ENCODE measurements at regions not wholly inside any gene's neighbourhood (a gene's known extent, or its start where the extent isn't known, plus 50 kb on each side); places are given as distances from the start of the nearest gene placed in this dataset.

DNA sequence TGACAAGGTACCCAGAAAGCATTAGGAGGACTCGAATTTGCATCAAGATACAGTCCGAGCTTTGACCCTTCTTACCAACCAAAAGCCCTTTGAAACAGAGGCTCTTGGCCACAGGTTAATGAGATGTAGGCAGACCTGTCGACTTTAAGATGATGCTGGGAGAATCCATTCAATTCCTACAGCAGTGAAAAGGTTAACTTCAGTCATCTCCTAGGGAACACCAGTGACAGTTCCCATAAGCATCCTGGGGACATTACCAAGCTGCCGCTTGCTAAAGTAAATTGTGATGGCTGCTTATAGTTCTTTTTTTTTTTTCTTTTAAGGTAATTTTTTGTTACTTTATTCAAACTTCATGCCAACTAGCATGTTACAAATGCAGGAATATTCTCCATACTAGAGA lies 379.3 kb downstream of the SOX11 start:
- DNase-seq = peak in 1 of 2 experiments; percentile 87

- DNase-seq = peak in 1 of 2 experiments; percentile 75
Measured at GRCh38 chr2:6072276-6072675, 380.1 kb downstream of the SOX11 start.

DNA sequence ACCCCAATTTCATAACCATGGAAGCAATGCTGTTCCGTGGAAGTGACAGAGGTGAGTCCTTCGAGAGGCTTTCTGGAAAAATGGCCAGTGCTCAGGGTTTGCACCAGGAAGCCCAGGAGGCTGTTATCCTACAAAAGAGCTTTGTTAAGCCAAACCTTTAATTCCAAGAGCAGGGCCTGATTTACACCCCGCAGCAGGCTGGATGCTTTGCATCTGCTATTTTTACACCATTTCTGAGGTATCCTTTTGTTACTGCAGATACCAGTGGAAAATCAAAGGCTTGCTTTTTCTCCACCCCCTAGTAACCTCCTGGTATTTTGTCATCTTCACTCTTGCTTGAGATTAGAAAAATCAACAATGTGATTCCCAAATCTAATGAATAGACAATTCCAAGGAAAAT lies 380.6 kb downstream of the SOX11 start:
- peak in 1 of 2 experiments; percentile 82 for DNase-seq

- peak; percentile 75 to 98 for DNase-seq
Measured at GRCh38 chr2:6073191-6074088, 381.3 kb downstream of the SOX11 start.

DNA sequence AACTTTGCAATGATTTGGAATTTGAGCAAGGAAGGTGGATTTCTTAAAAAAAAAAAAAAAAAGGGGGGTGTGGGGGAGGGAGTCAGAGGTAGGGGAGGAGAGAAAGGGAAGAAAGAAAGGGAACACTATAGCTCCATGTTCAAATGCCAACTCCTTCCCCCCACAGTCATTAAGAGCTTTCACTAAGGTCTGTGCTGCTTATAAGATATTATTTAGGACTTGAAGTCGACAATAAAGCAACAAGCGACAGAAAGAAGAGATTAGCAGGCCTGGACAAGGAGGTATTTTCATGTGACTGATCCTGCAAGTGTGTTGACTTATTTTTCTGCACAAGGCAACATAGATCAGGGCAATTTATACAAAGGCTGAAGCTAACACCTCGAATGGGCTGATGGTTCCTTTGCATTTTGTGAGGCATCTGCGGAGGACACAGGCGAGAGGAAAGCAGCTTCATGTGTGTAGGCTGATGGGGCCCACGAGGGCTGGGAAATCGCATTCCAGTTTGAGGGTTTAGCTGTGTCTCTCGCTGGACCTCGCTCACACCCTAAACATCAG lies 382.0 kb downstream of the SOX11 start:
- peak; percentile 51 to 83 for DNase-seq

DNA sequence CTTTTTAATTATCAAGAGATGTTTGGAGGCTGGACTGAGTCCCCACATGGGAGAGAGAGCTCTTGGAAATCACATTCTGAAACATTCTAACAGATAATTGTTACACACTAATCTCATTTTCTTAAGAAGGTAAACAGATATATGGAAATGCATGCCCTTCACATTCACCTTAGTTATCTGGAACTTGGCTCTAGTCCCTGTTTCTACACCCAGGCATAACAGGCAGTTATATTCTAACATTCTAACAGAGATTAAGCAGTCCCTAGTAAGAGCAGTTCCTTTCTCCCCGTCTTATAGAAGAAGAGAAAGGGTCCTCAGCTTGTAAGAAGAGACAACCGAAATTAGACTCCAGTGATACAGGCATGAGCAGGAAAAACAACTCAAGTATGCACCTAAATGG lies 385.4 kb downstream of the SOX11 start:
- peak; percentile 44 to 82 for DNase-seq

- DNase-seq = peak in 1 of 2 experiments; percentile 35
Measured at GRCh38 chr2:6078414-6078813, 386.2 kb downstream of the SOX11 start.

DNA sequence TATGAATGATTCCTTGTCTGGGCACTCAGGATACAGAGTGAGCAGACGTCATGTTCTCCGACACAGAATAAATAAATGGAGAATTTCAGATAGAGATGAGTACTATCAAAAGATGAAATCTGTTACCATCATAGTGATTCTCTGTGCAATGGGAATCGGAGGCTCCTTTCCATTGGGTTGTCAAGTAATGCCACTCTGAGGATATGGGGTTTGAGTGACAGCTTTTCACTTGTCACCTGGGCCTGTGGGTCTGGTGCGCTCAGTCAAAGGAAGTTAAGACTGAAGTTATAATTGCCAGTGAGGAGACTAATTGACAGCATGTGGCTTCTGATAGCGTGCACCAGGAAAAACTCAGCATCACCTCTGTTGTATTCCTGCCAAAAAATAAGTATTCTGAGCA lies 387.2 kb downstream of the SOX11 start:
- DNase-seq = no peak

GRCh38 chr2:6080932-6081753 lies 389.0 kb downstream of the SOX11 start:
- peak; percentile 65 to 91 for DNase-seq

DNA sequence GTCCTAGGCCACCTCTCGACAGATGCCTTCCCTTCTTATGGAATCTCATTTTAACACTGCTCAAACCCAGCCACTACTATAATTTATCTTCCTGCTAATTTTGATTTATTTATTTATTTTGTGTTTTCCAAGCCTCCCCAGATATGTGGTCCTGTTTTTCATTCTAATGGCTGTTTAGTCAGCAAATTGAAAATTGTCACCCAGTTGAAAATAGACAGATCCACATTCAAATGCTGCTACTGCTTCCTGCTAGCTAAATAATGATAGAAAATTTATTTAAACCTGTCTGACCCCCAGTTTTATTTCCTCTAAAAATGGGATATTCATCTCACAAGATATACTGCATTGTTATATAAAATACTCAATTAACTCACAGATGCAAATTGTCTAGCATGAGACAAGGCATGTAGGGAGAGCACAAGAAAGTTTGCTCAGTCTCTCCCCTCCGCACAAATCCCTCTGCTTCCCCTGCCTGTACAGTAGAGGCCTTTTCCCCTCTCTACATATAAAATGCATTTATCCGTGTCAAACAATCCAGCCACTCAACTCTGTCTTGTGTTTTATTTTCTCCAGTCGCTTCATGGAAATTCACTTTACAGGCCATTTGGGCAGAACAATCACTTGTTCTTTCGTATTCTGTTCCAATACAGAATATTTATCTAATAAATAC lies 389.9 kb downstream of the SOX11 start:
- DNase-seq = peak in 1 of 2 experiments; percentile 40

DNA sequence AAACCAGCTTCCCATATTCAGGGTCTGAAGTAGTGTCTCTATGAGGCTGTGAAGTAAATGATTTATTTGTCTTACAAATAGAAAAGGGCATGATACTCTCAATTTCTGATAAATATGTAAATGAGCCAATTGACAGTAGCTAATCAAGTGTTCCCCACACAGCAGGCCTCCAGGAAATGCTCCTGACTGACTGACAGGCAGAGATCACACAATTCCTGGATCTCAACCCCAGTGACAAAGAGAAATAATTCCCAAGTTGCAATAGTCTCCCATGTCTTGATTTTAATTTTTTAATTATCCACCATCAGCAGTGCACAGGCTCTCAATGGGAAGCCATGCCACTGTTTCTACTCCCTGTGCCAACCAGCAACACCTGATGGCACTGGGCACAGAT lies 390.4 kb downstream of the SOX11 start:
- DNase-seq = no peak

DNA sequence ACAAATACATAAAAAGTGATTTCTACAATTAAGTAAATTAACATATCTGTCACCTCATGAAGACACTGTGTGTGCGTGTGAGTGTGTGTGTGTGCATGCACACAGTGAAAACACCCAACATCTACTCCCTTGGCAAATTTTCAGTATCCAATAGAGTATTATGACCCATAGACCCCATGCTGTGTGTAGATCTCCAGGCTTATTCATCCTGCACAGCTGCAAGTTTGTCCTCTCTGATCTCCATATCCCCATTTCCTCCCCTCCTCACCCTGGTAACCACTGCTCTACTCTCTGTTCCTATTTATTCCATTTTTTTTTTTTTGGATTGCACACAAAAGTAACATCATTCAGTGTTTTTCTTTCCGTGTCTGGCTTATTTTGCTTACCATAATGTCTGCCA lies 391.0 kb downstream of the SOX11 start:
- no peak for DNase-seq

DNA sequence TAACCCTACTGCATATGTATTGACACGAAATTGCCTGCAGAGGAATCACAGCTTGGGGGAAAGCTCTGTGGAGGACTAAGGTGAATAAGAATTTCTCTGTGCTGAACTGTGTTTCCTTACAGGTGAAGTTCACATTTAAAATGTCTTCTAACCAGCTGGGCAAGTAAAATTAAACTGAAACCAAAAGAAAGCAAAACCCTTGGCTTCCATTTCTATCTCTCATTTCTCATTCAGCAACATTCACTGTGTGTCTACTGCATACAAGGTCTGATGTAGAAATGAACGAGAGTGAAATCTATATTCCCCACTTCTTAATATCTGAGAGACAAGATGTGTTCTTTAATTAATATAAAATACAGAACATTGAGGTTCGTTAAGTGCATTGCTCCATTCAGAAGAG lies 397.3 kb downstream of the SOX11 start:
- no peak for DNase-seq

GRCh38 chr2:6103372-6103771 lies 411.2 kb downstream of the SOX11 start:
- DNase-seq = no peak

DNA sequence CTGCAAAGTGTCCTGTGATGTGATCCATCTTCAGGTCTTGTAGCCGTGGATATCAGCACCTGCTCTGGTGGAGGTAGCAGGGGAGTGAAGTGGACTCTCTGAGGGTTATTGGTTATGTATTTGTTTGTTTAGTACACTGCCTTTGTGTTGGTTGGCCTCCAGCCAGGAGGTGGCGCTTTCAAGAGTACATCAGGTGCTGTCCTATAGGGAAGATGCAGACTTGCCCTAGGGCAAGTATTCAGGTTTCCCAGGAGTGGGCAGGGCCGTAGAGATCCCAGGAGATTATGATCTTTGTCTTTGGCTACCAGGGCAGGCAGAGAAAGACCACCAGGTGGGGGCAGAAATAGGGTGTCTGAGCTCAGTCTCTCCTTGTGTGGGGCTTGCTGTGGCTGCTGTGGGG lies 411.8 kb downstream of the SOX11 start:
- peak; percentile 53 to 61 for DNase-seq

- no peak for DNase-seq
Measured at GRCh38 chr2:6107290-6107689, 415.1 kb downstream of the SOX11 start.

DNA sequence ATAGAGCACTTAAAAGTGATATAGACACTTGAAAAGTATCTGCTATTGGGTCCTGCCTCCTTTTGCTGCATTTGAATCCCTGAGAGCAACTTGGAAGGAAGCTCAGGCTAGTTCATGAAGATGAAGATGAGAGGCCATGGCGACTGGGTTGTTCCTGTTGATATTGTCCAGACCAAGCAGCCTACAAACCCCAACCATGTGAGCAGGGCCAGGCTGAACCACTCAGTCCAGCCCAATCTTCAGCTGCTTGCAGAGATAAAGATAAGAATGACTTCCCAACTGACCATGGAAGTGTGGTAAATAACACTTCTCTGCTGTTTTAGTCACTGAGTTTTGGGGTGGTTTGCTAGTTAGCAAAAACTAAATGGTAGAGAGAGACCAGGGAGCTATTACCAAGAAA lies 417.6 kb downstream of the SOX11 start:
- DNase-seq = no peak

DNA sequence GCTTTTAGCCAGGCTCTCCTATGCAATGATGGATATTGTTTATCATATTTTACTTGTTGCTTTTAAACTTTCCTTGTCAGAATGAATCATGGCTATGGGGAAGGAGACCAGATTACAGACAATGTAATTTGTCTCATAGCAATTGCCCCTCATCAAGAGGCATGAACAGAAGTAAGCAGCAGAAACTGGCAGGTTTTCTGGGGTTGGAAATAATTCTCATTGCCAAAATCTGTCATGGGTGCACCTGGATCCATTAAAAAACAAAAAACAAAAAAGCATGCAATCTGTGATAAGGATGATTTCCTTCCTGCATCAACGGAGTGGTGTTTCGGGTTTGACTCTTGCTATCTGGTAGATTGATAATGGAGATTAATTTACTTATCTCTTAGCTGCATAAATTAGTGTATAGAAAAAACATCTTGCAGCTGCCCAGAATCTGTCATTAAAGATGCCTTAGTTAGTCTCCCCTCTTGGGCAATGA lies 419.6 kb downstream of the SOX11 start:
- DNase-seq = no peak

GRCh38 chr2:6113786-6114185 lies 421.6 kb downstream of the SOX11 start:
- DNase-seq = no peak

DNA sequence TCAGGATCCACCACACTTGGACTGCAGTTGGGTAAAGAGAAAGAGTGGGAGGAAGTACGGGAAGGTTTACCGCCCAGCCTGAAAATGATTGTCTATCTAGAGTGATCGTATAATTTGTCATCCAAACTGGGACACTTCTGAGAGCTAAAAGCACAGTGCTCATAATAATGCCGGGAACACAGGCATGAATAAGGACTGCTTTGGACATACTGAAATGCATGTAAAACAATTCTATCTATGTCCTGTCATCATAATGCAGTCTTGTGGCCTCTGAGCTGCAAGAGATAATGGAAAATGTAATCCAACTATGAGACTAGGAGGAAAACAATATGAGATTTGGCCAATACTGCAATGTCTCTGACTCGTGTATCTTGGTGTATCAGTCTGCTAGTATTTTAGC lies 435.5 kb downstream of the SOX11 start:
- no peak for DNase-seq

- DNase-seq = no peak
Measured at GRCh38 chr2:6139142-6139541, 447.0 kb downstream of the SOX11 start.

- no peak for DNase-seq
Measured at GRCh38 chr2:6139916-6140315, 447.7 kb downstream of the SOX11 start.

DNA sequence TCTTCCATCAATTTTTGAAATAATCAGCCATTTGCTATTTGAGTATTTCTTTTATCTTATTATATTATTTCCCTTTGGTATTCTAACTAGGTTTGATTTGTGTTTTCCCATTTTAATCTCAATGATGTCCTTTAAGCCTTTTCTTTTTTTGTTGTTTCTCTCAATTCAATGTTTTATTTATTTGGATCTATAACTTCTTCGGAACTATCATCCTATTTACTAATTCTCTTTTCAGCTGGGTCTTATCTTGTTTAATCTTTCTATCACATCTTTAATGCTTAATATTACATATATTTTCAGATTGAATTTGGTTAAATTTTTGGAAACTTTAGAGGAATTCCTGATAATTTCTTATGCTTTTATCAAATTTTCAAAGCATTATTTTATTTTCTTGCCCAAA lies 448.3 kb downstream of the SOX11 start:
- DNase-seq = no peak

All from NCI-H187 (cell line).